T-cell (primary cell): ENCODE measurements at regions not wholly inside any gene's neighbourhood (a gene's known extent, or its start where the extent isn't known, plus 50 kb on each side); places are given as distances from the start of the nearest gene placed in this dataset.

ENCODE experiments used
- ATAC-seq, 4 experiments: fragments of 200-7000 bp in 3 of 4; fragments of 150-1000 bp in 1 of 4; cut with Tn5 transposase; replicated peaks in 1 of 4; 1 replicate in 3 of 4; 2 replicates in 1 of 4; pipeline ENCODE4 v1.10.0; 2021; ENCODE audit warnings: moderate library complexity in 3 of 4, mild to moderate bottlenecking in 2 of 4, moderate number of reproducible peaks in 1 of 4
- CTCF ChIA-PET, 2 donors: fragments of 300-600 bp; sonication (Branson Sonifier 250); formaldehyde crosslinking; loops; one replicate each; lab custom pipeline; 2022; ENCODE audit warnings: antibody characterized with exemption in 2 of 2; lab: Charles Lee
- POLR2A ChIA-PET, 2 donors: fragments of 300-600 bp; sonication (Branson Sonifier 250); formaldehyde crosslinking; loops; one replicate each; lab custom pipeline; 2022; ENCODE audit warnings: antibody characterized with exemption in 2 of 2; lab: Charles Lee
- DNase-seq, 35 experiments: peaks; one replicate each; pipeline versions ENCODE4 v3.0.0 to v3.0.0-alpha.2; 2013 to 2023
- H3K27ac ChIP-seq: one replicate; pipeline ENCODE4 v1.5.1; 2013; ENCODE audit warnings: low read length
- H3K27me3 ChIP-seq, 2 experiments: replicated peaks in 1 of 2; 1 replicate in 1 of 2; 2 replicates in 1 of 2; pipeline versions ENCODE4 v1.6.1 to v1.7.0; 2013; ENCODE audit warnings: low read length in 1 of 2, mixed read lengths in 1 of 2; ENCODE audit not compliant: control insufficient read depth in 2 of 2, insufficient read depth in 2 of 2; ENCODE audit errors: extremely low read depth in 1 of 2
- H3K36me3 ChIP-seq, 2 donors: 1 replicate in 1 of 2; 2 replicates in 1 of 2; pipeline versions ENCODE4 v1.6.1 to v1.7.0; 2013; ENCODE audit warnings: low read length in 1 of 2; ENCODE audit not compliant: control insufficient read depth in 2 of 2, insufficient read depth in 1 of 2; ENCODE audit errors: extremely low read depth in 1 of 2
- H3K4me1 ChIP-seq, 2 experiments: 1 replicate in 1 of 2; 2 replicates in 1 of 2; pipeline versions ENCODE4 v1.6.1 to v1.7.0; 2013; ENCODE audit warnings: low read length in 2 of 2, mixed read lengths in 1 of 2; ENCODE audit not compliant: insufficient read depth in 2 of 2, control insufficient read depth in 1 of 2; ENCODE audit errors: extremely low read depth in 1 of 2
- H3K4me3 ChIP-seq, 2 donors: 1 replicate in 1 of 2; 2 replicates in 1 of 2; pipeline versions ENCODE4 v1.5.1 to v1.7.0; 2013; ENCODE audit warnings: mild to moderate bottlenecking in 2 of 2, low read length in 1 of 2, moderate library complexity in 1 of 2; ENCODE audit not compliant: control insufficient read depth in 1 of 2; ENCODE audit errors: extremely low read depth in 1 of 2
- H3K9me3 ChIP-seq: 2 replicates; pipeline ENCODE4 v1.7.0; 2013
- H3K27ac Mint-ChIP-seq, 2 donors: one replicate each; pipeline ENCODE4 v1.8.0; 2020 to 2021; ENCODE audit warnings: mild to moderate bottlenecking in 2 of 2, mixed read lengths in 2 of 2
- H3K27me3 Mint-ChIP-seq, 2 donors: one replicate each; pipeline ENCODE4 v1.8.0; 2021 to 2022; ENCODE audit warnings: mixed read lengths in 2 of 2
- H3K36me3 Mint-ChIP-seq: one replicate; pipeline ENCODE4 v1.8.0; 2021; ENCODE audit warnings: mixed read lengths
- H3K4me1 Mint-ChIP-seq, 3 donors: one replicate each; pipeline ENCODE4 v1.8.0; 2020 to 2022; ENCODE audit warnings: mixed read lengths in 3 of 3, mild to moderate bottlenecking in 1 of 3
- H3K4me3 Mint-ChIP-seq, 3 donors: one replicate each; pipeline ENCODE4 v1.8.0; 2020 to 2022; ENCODE audit warnings: mild to moderate bottlenecking in 3 of 3, mixed read lengths in 3 of 3, moderate library complexity in 3 of 3
- H3K9me3 Mint-ChIP-seq, 3 donors: one replicate each; pipeline ENCODE4 v1.8.0; 2020 to 2022; ENCODE audit warnings: mixed read lengths in 3 of 3
- WGBS: methylation state at CpG from one replicate; pipeline ENCODE4 v1.1.5; 2013; ENCODE audit warnings: missing lambda C conversion rate; ENCODE audit not compliant: insufficient coverage; 5-methylcytosine and 5-hydroxymethylcytosine counted together

DNA sequence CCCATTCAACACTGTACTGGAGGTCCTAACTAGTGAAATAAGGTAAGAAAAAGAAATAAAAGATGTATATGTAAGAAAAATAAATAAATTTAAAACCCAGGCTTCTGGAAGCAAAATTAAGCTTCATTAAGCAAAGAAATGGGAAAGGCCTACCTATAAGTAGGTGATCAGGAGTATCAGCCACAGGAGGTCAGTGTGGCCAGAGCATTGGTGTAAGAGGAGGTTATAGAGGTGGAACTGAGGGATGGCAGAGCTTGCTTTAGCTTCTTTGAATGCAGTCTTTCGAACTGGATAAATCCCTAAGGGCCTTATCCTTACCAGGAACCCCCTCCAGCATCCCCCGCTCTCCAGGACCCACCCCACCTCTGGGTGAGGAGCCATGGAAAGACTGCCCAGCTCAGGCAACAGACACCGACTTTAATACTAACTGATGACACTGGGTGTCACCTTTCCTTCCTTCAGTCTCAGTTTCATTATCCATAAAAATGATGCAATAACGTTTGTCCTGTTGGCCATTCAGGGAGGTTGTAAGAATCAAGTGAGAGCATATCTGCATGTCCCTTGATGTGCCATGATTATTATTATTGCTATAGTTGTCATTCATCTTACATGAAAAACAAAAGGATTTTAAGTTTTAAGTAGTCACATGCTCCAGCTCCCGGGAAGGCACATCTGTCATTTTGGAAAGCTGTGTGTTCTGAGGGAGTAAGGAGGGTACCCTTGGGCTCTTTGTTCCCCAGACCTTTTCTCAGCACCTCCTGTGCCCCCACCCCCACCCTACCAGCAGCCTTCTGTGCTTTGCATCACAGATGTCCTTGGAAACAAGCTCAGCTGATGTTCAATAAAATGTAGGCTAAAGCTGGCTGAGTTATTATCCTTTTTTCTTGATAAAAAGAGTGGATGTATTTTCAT, 50.8 kb upstream of the CTNNA1 start:
- no peak overlapping the region for H3K4me3 Mint-ChIP-seq
- H3K4me1 ChIP-seq, result no peaks in the 10 kb centered on the region
- H3K36me3 Mint-ChIP-seq, result no peaks in the 10 kb centered on the region
- no peak overlapping the region for H3K27ac ChIP-seq
- no peaks in the 10 kb centered on the region for H3K4me1 Mint-ChIP-seq
- no peaks in the 10 kb centered on the region for H3K9me3 ChIP-seq
- ATAC-seq (no peak), DNase-seq (no peak)
- H3K9me3 Mint-ChIP-seq, result no peaks in the 10 kb centered on the region
- no peak overlapping the region for H3K4me3 ChIP-seq
- H3K27me3 ChIP-seq, result peaks cover 0 to 49% of the 10 kb centered on the region in 2 experiments
- CTCF ChIA-PET, result interaction anchor here in 1 of 2 donors (0.8 kb wide), 1 partner anchor 10 kb away, joined by 4 read pairs; no protein-coding TSS in a partner anchor
- H3K27ac Mint-ChIP-seq, result peak overlapping the region in 1 of 2 donors; percentile 48
- 71% methylated on average over 1 of the region's 5 CpGs for WGBS
- POLR2A ChIA-PET, result no interaction called here
- H3K36me3 ChIP-seq, result no peaks in the 10 kb centered on the region
- peaks cover 68 to 75% of the 10 kb centered on the region in 2 donors for H3K27me3 Mint-ChIP-seq

DNA sequence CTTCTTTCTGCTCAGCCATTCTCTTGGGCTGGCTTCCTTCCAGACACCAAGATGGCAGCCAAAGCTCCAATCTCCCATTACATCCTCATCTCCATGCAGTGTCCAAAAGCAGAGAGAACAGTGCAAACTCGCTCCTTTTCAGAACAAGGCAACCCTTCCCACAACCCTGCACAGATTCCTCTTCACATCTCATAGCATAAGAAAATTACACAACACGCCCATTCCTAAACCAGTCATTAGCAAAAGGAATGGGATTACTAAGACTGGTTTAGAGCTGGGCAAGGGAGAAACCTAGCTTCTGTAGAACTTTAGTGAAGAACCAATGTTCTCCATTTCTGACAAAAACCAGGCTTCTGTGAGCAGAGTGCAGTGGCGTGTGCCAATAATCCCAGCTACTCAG, 51.5 kb upstream of the CTNNA1 start:
- peaks cover 63 to 74% of the 10 kb centered on the region in 2 donors for H3K27me3 Mint-ChIP-seq
- Histone ChIP-seq H3K36me3 (no peaks in the 10 kb centered on the region), H3K27ac (no peak overlapping the region), H3K27me3 (peaks cover 0 to 57% of the 10 kb centered on the region in 2 experiments), H3K4me1 (no peaks in the 10 kb centered on the region), H3K4me3 (no peak overlapping the region), H3K9me3 (no peaks in the 10 kb centered on the region)
- ChIA-PET CTCF (no interaction called here), POLR2A (no interaction called here)
- no peaks in the 10 kb centered on the region for H3K4me1 Mint-ChIP-seq
- peak overlapping the region in 1 of 2 donors; percentile 48 for H3K27ac Mint-ChIP-seq
- WGBS, result 60% methylated on average over 1 of the region's 3 CpGs
- DNase-seq (no peak), ATAC-seq (no peak)
- H3K36me3 Mint-ChIP-seq, result no peaks in the 10 kb centered on the region
- H3K4me3 Mint-ChIP-seq, result no peak overlapping the region
- no peaks in the 10 kb centered on the region for H3K9me3 Mint-ChIP-seq

DNA sequence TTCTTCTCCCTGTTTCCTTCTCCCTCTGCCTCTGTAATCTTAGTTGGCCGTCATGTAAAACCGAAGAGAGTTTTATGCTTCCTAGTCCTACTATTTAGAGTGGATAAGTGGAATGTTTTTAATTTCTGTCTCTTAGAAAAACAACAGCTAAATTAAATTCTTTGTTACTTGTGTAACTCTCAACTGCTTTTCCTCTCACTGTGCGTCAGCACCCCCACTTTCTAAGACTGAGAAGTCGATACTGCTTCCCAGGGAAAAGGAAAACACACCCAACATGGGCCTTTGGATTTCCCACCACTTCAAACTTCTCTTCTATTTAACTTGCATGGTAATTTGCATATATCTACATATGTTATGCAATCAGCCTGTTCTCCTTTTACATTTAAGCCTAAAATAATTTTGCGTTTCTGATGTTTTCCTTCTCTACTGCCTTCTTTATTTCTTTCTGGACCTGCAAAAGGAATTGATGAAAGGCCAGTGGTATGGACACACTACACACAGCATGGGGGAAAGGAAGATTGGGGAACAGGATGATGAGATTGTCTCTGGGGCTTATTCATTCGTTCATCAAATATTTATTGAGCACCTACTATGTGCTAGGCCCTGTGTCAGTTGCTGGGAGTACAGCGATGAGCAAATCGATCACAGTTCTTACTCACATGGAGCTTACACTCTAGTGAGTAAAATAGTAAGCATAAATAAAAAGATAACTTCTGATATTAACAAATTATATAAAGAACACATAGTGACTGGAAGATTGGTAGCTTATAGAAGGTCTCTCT, 52.5 kb upstream of the CTNNA1 start:
- Mint-ChIP-seq H3K27ac (no peak overlapping the region), H3K9me3 (no peaks in the 10 kb centered on the region), H3K36me3 (no peaks in the 10 kb centered on the region), H3K4me1 (no peaks in the 10 kb centered on the region), H3K27me3 (peaks cover 63 to 65% of the 10 kb centered on the region in 2 donors), H3K4me3 (no peak overlapping the region)
- ATAC-seq (no peak), DNase-seq (no peak)
- POLR2A ChIA-PET, result no interaction called here
- H3K27me3 ChIP-seq, result peaks cover 2 to 65% of the 10 kb centered on the region in 2 experiments
- CTCF ChIA-PET, result no interaction called here
- no peaks in the 10 kb centered on the region for H3K4me1 ChIP-seq
- H3K4me3 ChIP-seq, result no peak overlapping the region
- no peak overlapping the region for H3K27ac ChIP-seq
- no peaks in the 10 kb centered on the region for H3K9me3 ChIP-seq
- no peaks in the 10 kb centered on the region for H3K36me3 ChIP-seq
- WGBS, result 100% methylated on average over 1 of the region's 8 CpGs

DNA sequence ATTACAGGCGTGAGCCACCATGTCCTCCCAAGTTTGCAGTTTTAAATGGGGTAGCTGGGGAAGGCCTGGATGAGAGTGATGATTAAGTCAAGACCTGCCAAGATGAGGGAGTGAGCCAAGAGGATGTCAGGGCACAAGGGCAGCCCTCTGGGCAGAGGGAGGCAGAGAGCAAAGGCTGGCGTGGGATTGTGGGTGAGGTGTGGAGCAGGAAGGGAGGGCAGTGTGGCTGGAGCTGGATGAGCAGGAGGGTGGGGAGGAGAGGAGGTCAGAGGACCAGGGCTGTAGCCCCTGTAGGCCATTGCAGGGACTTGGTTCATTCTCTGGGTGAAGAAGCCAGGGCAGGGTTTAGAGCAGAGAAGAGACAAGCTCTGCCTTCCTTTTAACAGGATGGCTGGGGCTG, 53.7 kb upstream of the CTNNA1 start:
- H3K4me1 ChIP-seq, result no peaks in the 10 kb centered on the region
- ChIA-PET CTCF (no interaction called here), POLR2A (no interaction called here)
- no peak overlapping the region for H3K4me3 ChIP-seq
- Mint-ChIP-seq H3K4me1 (no peaks in the 10 kb centered on the region), H3K4me3 (no peak overlapping the region), H3K36me3 (no peaks in the 10 kb centered on the region), H3K27me3 (peaks cover 58 to 61% of the 10 kb centered on the region in 2 donors), H3K27ac (no peak overlapping the region), H3K9me3 (no peaks in the 10 kb centered on the region)
- H3K27me3 ChIP-seq, result peaks cover 3 to 71% of the 10 kb centered on the region in 2 experiments
- no peaks in the 10 kb centered on the region for H3K9me3 ChIP-seq
- DNase-seq, result no peak
- H3K27ac ChIP-seq, result no peak overlapping the region
- H3K36me3 ChIP-seq, result no peaks in the 10 kb centered on the region
- WGBS, result 79% methylated on average over 2 of the region's 2 CpGs
- no peak for ATAC-seq

DNA sequence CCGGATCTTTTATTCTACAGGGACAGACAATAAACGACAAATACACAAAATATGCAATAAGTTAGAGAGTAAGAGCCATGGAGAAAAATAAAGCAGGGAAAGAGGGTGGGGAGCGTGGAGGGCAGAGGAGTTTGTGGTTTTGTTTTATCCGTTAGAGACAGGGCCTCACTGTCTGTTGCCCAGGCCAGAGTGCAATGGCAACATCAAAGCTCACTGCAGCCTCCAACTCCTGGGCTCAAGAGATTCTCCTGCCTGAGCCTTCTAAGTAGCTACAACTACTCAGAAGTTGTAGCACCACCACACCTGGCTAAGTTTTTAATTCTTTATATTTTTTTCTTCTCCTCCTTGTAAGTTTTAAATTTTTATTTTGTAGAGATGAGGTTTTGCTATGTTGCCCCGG, 54.5 kb upstream of the CTNNA1 start:
- H3K27ac Mint-ChIP-seq, result no peak overlapping the region
- CTCF ChIA-PET, result no interaction called here
- Histone ChIP-seq H3K36me3 (no peaks in the 10 kb centered on the region), H3K4me1 (no peaks in the 10 kb centered on the region), H3K9me3 (no peaks in the 10 kb centered on the region), H3K27me3 (peaks cover 3 to 71% of the 10 kb centered on the region in 2 experiments), H3K27ac (no peak overlapping the region), H3K4me3 (no peak overlapping the region)
- no peaks in the 10 kb centered on the region for H3K36me3 Mint-ChIP-seq
- POLR2A ChIA-PET, result no interaction called here
- H3K4me3 Mint-ChIP-seq, result no peak overlapping the region
- H3K4me1 Mint-ChIP-seq, result no peaks in the 10 kb centered on the region
- WGBS, result no CpG with 5 or more reads among the region's 5 CpGs
- peaks cover 62 to 63% of the 10 kb centered on the region in 2 donors for H3K27me3 Mint-ChIP-seq
- ATAC-seq (no peak), DNase-seq (no peak)
- H3K9me3 Mint-ChIP-seq, result no peaks in the 10 kb centered on the region

DNA sequence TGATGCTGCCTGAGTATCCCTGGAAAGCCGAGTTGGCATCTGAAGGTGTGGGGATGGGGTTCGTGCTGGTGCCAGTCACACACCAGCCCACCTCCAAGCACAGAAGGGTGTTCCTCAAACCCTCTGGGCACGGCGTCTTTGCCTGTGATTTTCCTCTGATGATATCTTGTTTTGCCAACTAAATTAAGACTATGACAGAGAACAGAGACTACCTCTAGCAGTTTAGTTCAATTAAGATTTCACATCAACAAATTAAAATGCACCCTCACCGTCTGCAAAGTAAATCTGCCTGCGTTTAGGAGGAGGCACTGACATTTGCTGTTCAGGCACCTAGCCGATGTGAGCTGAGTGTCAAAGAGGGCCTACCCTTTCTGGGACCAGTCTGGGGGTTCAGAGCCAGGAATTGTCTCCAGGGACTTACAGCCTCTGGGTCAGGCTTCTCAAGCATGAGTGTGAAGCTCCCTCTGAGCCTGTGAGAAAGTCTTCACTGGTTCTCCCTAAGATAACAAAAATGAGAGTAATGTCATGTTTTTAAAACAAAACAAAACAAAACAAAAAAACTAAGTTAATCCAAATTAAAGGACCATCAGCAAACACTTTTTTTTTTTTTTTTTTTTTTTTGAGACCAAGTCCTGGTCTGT, 55.4 kb upstream of the CTNNA1 start:
- whole genome bisulfite sequencing, result 90% methylated on average over 2 of the region's 7 CpGs
- POLR2A ChIA-PET, result interaction anchor here in 1 of 2 donors (0.8 kb wide), 1 partner anchor 128 kb away, joined by 8 read pairs; no protein-coding TSS in a partner anchor

More for the DNA sequence above, 55.4 kb upstream of the CTNNA1 start:
- Histone ChIP-seq H3K36me3 (no peaks in the 10 kb centered on the region), H3K27me3 (peaks cover 3 to 68% of the 10 kb centered on the region in 2 experiments), H3K9me3 (no peaks in the 10 kb centered on the region), H3K27ac (no peak overlapping the region), H3K4me3 (no peak overlapping the region), H3K4me1 (no peaks in the 10 kb centered on the region)
- peaks cover 56 to 61% of the 10 kb centered on the region in 2 donors for H3K27me3 Mint-ChIP-seq
- DNase-seq (no peak), ATAC-seq (no peak)
- H3K36me3 Mint-ChIP-seq, result no peaks in the 10 kb centered on the region
- H3K27ac Mint-ChIP-seq, result no peak overlapping the region
- H3K9me3 Mint-ChIP-seq, result no peaks in the 10 kb centered on the region
- H3K4me1 Mint-ChIP-seq, result no peaks in the 10 kb centered on the region
- H3K4me3 Mint-ChIP-seq, result no peak overlapping the region
- CTCF ChIA-PET, result no interaction called here
